Endothelial cell (in vitro differentiated cells): ENCODE measurements at regions not wholly inside any gene's neighbourhood (a gene's known extent, or its start where the extent isn't known, plus 50 kb on each side); places are given as distances from the start of the nearest gene placed in this dataset.
"Not testable (repeated sequence)": the region's sequence is repeated elsewhere in the genome, so short reads cannot be mapped to it uniquely, and the experiment has no call there.

Source experiments
- DNase-seq: peaks from one replicate; pipeline ENCODE4 v3.0.0; 2021; ENCODE audit warnings: low spot score
- H3K27ac Mint-ChIP-seq: one replicate; pipeline ENCODE4 v1.8.0; 2021; ENCODE audit warnings: mixed read lengths, inconsistent platforms; ENCODE audit not compliant: unreplicated experiment
- H3K27me3 Mint-ChIP-seq: one replicate; pipeline ENCODE4 v1.8.0; 2021; ENCODE audit warnings: mild to moderate bottlenecking, moderate library complexity, mixed read lengths, inconsistent platforms; ENCODE audit not compliant: unreplicated experiment
- H3K36me3 Mint-ChIP-seq: one replicate; pipeline ENCODE4 v1.8.0; 2021; ENCODE audit warnings: mild to moderate bottlenecking, low read depth, mixed read lengths, inconsistent platforms; ENCODE audit not compliant: unreplicated experiment
- H3K4me1 Mint-ChIP-seq: one replicate; pipeline ENCODE4 v1.8.0; 2021; ENCODE audit warnings: mild to moderate bottlenecking, mixed read lengths, inconsistent platforms; ENCODE audit not compliant: unreplicated experiment
- H3K4me3 Mint-ChIP-seq: one replicate; pipeline ENCODE4 v1.8.0; 2021; ENCODE audit warnings: mild to moderate bottlenecking, mixed read lengths, inconsistent platforms; ENCODE audit not compliant: unreplicated experiment
- H3K9me3 Mint-ChIP-seq: one replicate; pipeline ENCODE4 v1.8.0; 2021; ENCODE audit warnings: mixed read lengths, inconsistent platforms; ENCODE audit not compliant: unreplicated experiment
- TF ChIP-seq, protein P1 (sequence below): fragments of 200-600 bp; sonication (generic); IDR thresholded peaks from one replicate; pipeline ENCODE4 v1.5.0; 2021; ENCODE audit warnings: antibody characterized with exemption; ENCODE audit not compliant: unreplicated experiment

GRCh38 chr9:1173211-1173610 is 123.1 kb downstream of the DMRT2 start:
- no peaks in the 10 kb centered on the region for H3K9me3 Mint-ChIP-seq
- TF ChIP-seq, protein P1, sequence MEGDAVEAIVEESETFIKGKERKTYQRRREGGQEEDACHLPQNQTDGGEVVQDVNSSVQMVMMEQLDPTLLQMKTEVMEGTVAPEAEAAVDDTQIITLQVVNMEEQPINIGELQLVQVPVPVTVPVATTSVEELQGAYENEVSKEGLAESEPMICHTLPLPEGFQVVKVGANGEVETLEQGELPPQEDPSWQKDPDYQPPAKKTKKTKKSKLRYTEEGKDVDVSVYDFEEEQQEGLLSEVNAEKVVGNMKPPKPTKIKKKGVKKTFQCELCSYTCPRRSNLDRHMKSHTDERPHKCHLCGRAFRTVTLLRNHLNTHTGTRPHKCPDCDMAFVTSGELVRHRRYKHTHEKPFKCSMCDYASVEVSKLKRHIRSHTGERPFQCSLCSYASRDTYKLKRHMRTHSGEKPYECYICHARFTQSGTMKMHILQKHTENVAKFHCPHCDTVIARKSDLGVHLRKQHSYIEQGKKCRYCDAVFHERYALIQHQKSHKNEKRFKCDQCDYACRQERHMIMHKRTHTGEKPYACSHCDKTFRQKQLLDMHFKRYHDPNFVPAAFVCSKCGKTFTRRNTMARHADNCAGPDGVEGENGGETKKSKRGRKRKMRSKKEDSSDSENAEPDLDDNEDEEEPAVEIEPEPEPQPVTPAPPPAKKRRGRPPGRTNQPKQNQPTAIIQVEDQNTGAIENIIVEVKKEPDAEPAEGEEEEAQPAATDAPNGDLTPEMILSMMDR, result no peak
- H3K36me3 Mint-ChIP-seq, result no peaks in the 10 kb centered on the region
- H3K27me3 Mint-ChIP-seq, result no peaks in the 10 kb centered on the region
- no peak overlapping the region for H3K27ac Mint-ChIP-seq
- H3K4me1 Mint-ChIP-seq, result no peaks in the 10 kb centered on the region
- no peak for DNase-seq
- no peak overlapping the region for H3K4me3 Mint-ChIP-seq

GRCh38 chr9:1173993-1174392 is 123.8 kb downstream of the DMRT2 start:
- Mint-ChIP-seq H3K27ac (no peak overlapping the region), H3K4me1 (no peaks in the 10 kb centered on the region), H3K27me3 (peaks cover under 1% of the 10 kb centered on the region), H3K36me3 (no peaks in the 10 kb centered on the region), H3K4me3 (no peak overlapping the region), H3K9me3 (no peaks in the 10 kb centered on the region)
- TF ChIP-seq, protein P1, result no peak
- DNase-seq, result no peak

GRCh38 chr9:1179366-1179765 is 129.2 kb downstream of the DMRT2 start:
- no peaks in the 10 kb centered on the region for H3K9me3 Mint-ChIP-seq
- H3K36me3 Mint-ChIP-seq, result no peaks in the 10 kb centered on the region
- peaks cover 1% of the 10 kb centered on the region for H3K27me3 Mint-ChIP-seq
- TF ChIP-seq, protein P1, result no peak
- no peak for DNase-seq
- H3K4me1 Mint-ChIP-seq, result no peaks in the 10 kb centered on the region
- no peak overlapping the region for H3K4me3 Mint-ChIP-seq
- no peak overlapping the region for H3K27ac Mint-ChIP-seq

GRCh38 chr9:1184146-1184545 is 134.0 kb downstream of the DMRT2 start:
- no peak overlapping the region for H3K27ac Mint-ChIP-seq
- peaks cover 6% of the 10 kb centered on the region for H3K9me3 Mint-ChIP-seq
- no peak overlapping the region for H3K4me3 Mint-ChIP-seq
- no peak for DNase-seq
- H3K36me3 Mint-ChIP-seq, result peaks cover 10% of the 10 kb centered on the region
- H3K27me3 Mint-ChIP-seq, result peaks cover 5% of the 10 kb centered on the region
- TF ChIP-seq, protein P1, result no peak
- H3K4me1 Mint-ChIP-seq, result no peaks in the 10 kb centered on the region

- H3K9me3 Mint-ChIP-seq, result not testable (repeated sequence)
These were observed 137.0 kb downstream of the DMRT2 start for GRCh38 chr9:1187137-1187536.

DNA sequence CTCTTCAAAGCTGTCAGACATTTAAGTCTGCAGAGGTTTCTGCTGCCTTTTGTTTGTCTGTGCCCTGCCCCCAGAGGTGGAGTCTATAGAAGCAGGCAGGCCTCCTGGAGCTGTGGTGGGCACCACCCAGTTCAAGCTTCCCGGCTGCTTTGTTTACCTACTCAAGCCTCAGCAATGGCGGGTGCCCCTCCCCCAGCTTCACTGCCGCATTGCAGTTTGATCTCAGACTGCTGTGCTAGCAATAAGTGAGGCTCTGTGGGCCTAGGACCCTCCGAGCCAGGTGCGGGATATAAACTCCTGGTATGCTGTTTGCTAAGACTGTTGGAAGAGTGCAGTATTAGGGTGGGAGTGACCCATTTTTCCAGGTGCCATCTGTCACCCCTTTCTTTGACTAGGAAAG is 145.5 kb downstream of the DMRT2 start:
- DNase-seq, H3K4me3 Mint-ChIP-seq, H3K4me1 Mint-ChIP-seq, H3K36me3 Mint-ChIP-seq, H3K27me3 Mint-ChIP-seq, H3K27ac Mint-ChIP-seq, H3K9me3 Mint-ChIP-seq: not testable (repeated sequence)

More at GRCh38 chr9:1187137-1187536, 137.0 kb downstream of the DMRT2 start:
- not testable (repeated sequence) for H3K4me3 Mint-ChIP-seq, H3K4me1 Mint-ChIP-seq, H3K27ac Mint-ChIP-seq, DNase-seq, H3K27me3 Mint-ChIP-seq
- peaks cover 13% of the 10 kb centered on the region for H3K36me3 Mint-ChIP-seq
